Uterus (tissue), 3 donors: ENCODE measurements at regions not wholly inside any gene's neighbourhood (a gene's known extent, or its start where the extent isn't known, plus 50 kb on each side); places are given as distances from the start of the nearest gene placed in this dataset.

Experiments used
- DNase-seq, 2 donors: peaks; one replicate each; pipeline ENCODE4 v3.0.0-alpha.2; 2019 to 2020
- H3K27ac ChIP-seq, 2 donors: fragments of 200-600 bp; sonication (generic); 1 replicate in 1 of 2; 2 replicates in 1 of 2; pipeline ENCODE4 v1.5.1; 2016 to 2018
- H3K27me3 ChIP-seq, 2 donors: fragments of 200-600 bp; sonication (generic); one replicate each; pipeline ENCODE4 v1.5.1; 2018 to 2019; ENCODE audit warnings: control low read depth in 1 of 2
- H3K36me3 ChIP-seq, 2 donors: fragments of 200-600 bp; sonication (generic); one replicate each; pipeline ENCODE4 v1.5.1; 2019; ENCODE audit warnings: control low read depth in 1 of 2
- H3K4me1 ChIP-seq, 2 donors: fragments of 200-600 bp; sonication (generic); one replicate each; pipeline ENCODE4 v1.5.1; 2018 to 2019; ENCODE audit warnings: control low read depth in 1 of 2
- H3K4me3 ChIP-seq, 2 donors: fragments of 200-600 bp; sonication (generic); 1 replicate in 1 of 2; 2 replicates in 1 of 2; pipeline ENCODE4 v1.5.1; 2018 to 2019; ENCODE audit warnings: mild to moderate bottlenecking in 1 of 2
- H3K9me3 ChIP-seq, 2 donors: fragments of 200-600 bp; sonication (generic); one replicate each; pipeline ENCODE4 v1.5.1; 2019; ENCODE audit warnings: control low read depth in 1 of 2
- POLR2A ChIP-seq, 2 donors: fragments of 450-650 bp; IDR thresholded peaks; one replicate each; pipeline ENCODE4 v1.6.1; 2016; ENCODE audit warnings: antibody characterized with exemption in 2 of 2, mild to moderate bottlenecking in 1 of 2, moderate library complexity in 1 of 2
- intact Hi-C: fragments of 100-400 bp; cut with DNase I; formaldehyde crosslinking; loops from one replicate; pipeline ENCODE4 v1.15.1; 2023; ENCODE audit warnings: low total_unique reads
- TF ChIP-seq, protein P1 (sequence below), 4 experiments: fragments of 200-600 bp in 2 of 4; fragments of 450-650 bp in 2 of 4; sonication (generic) in 2 of 4; IDR thresholded peaks; one replicate each; pipeline ENCODE4 v1.5.1; 2016 to 2019; ENCODE audit warnings: antibody characterized with exemption in 4 of 4, mild to moderate bottlenecking in 2 of 4, moderate library complexity in 1 of 4
- donor health status: DM: yes; HTN: yes; CAD: no.

DNA sequence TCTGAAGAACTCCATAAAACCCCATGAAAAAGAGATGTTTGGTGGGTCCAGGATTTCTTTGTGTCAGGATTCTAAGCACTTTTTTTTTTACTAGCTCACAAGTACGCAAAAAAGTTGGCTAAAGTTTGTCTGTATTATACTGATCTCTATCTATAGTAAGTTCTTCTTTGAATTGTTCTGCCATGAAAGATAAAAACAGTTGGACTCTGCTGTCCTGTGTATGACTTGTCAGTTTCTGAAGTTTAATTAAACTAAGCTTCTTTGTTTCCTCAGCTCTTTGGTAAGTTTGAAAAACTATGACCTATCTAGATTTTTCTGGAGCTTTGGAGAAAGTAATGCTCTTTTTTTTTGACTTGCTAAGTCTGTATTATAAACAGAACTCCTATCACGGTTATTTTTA, 812.2 kb upstream of the LUZP2 start:
- DNase-seq, result no peak
- no peak for TF ChIP-seq POLR2A (IDR thresholded peaks at IDR 0.05)
- TF ChIP-seq, protein P1, sequence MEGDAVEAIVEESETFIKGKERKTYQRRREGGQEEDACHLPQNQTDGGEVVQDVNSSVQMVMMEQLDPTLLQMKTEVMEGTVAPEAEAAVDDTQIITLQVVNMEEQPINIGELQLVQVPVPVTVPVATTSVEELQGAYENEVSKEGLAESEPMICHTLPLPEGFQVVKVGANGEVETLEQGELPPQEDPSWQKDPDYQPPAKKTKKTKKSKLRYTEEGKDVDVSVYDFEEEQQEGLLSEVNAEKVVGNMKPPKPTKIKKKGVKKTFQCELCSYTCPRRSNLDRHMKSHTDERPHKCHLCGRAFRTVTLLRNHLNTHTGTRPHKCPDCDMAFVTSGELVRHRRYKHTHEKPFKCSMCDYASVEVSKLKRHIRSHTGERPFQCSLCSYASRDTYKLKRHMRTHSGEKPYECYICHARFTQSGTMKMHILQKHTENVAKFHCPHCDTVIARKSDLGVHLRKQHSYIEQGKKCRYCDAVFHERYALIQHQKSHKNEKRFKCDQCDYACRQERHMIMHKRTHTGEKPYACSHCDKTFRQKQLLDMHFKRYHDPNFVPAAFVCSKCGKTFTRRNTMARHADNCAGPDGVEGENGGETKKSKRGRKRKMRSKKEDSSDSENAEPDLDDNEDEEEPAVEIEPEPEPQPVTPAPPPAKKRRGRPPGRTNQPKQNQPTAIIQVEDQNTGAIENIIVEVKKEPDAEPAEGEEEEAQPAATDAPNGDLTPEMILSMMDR (IDR thresholded peaks at IDR 0.05), result no peak
- Histone ChIP-seq H3K36me3 (no peaks in the 10 kb centered on the region), H3K4me3 (no peak overlapping the region), H3K27ac (no peak overlapping the region), H3K9me3 (no peaks in the 10 kb centered on the region), H3K27me3 (no peaks in the 10 kb centered on the region), H3K4me1 (no peaks in the 10 kb centered on the region)
- intact Hi-C loops, result no loop called here

DNA sequence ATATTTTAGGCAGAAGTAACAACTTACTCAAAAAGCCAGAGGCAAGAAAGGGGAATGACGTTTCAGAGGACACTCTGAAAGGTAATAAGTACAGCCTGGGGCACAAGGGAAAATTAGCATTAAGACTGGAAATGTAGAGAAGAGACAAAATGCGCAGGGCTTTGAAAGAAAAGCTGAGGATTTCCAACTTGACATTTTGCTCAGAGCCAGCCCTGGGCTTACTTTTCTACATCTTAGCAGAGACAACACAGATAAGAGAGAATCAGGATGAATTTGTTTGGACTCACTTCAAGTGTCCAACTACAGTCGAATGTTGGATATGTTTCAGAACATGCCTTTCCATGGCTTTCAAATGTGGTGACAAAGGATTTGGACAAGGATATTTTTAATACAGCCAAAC, 808.9 kb upstream of the LUZP2 start:
- Histone ChIP-seq H3K36me3 (peaks cover 0 to 3% of the 10 kb centered on the region in 2 donors), H3K4me1 (no peaks in the 10 kb centered on the region), H3K9me3 (no peaks in the 10 kb centered on the region), H3K27ac (no peak overlapping the region), H3K4me3 (no peak overlapping the region), H3K27me3 (no peaks in the 10 kb centered on the region)
- intact Hi-C loops, result no loop called here
- no peak for DNase-seq
- TF ChIP-seq, protein P1 (IDR thresholded peaks at IDR 0.05), result no peak

DNA sequence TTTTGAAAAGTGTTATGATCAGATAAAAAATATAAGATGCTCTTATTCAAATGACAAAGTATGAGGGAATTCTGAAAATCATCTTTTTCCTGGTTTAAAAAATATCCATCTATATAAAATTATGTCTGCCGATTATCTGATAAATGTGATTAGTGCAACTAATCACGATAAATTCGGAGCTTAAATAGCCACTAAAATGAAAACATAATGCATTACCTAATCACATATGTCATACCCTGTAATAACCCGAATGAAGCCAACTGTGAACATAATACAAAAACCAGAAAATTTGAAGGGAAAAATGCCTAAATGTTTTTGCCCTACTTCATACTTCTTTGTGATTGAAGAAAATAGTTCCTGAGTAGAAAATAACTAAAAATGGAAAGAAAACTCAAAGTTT, 808.4 kb upstream of the LUZP2 start:
- Histone ChIP-seq H3K27ac (no peak overlapping the region), H3K27me3 (no peaks in the 10 kb centered on the region), H3K4me1 (no peaks in the 10 kb centered on the region), H3K36me3 (peaks cover 0 to 3% of the 10 kb centered on the region in 2 donors), H3K4me3 (no peak overlapping the region), H3K9me3 (no peaks in the 10 kb centered on the region)
- DNase-seq, result no peak
- intact Hi-C loops, result no loop called here
- TF ChIP-seq, protein P1 (IDR thresholded peaks at IDR 0.05), result no peak
- TF ChIP-seq POLR2A (IDR thresholded peaks at IDR 0.05), result no peak

DNA sequence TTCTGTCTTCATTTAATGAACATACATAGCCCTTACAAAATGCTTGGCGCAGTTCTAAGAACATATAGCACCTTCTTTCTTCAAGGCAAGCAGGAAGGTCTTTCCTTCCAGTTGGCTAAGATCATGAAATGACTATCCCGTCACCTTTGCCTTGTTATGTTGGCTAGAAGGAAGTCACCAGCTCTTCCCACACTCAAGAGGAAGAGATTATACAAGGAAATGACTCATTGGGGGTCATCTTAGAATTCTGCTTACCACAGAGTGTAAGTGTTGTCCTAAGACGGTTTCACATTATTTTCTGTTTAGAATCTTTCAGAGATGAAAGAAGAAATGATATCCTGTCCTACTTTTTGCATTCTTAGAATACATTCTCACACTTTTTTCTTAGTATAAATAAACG, 808.0 kb upstream of the LUZP2 start:
- Histone ChIP-seq H3K4me3 (no peak overlapping the region), H3K36me3 (peaks cover 0 to 3% of the 10 kb centered on the region in 2 donors), H3K27me3 (no peaks in the 10 kb centered on the region), H3K27ac (no peak overlapping the region), H3K9me3 (no peaks in the 10 kb centered on the region), H3K4me1 (no peaks in the 10 kb centered on the region)
- intact Hi-C loops, result no loop called here
- no peak for DNase-seq
- no peak for TF ChIP-seq POLR2A (IDR thresholded peaks at IDR 0.05)
- TF ChIP-seq, protein P1 (IDR thresholded peaks at IDR 0.05), result no peak

DNA sequence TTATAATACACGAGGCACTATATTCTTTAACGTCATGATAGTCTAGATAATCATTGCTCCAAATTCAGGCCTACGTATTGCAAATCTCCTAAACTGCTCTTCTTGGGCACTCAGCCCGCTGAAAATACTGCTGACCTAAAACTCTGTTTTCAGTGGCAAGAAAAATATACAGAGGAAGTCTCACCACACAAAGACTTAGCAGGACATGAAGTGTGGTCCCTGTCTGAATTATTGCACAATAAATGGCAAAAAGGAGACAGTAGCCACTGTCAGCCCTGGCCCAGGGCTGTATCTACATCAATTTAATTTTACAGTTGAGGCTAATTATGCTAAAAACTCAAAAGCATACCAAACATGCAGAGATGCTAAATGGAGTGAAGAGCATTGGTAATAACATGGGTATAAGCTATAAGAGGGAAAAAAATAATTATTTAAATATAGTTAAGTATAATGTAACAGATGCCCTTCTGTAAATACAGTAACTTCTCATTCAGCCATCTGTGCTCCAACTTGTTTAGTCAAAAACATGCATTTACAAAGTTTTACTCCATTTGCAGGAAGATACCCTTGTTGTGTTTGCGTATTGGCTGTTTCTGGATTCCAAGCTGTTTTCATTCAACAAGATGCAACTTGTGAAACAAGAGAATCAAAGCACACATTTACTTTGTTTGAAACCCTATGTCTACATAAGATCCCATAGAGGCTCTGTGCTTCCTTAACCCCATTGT, 800.0 kb upstream of the LUZP2 start:
- intact Hi-C loops, result no loop called here
- H3K9me3 ChIP-seq, result no peaks in the 10 kb centered on the region
- H3K4me1 ChIP-seq, result no peaks in the 10 kb centered on the region
- no peak overlapping the region for H3K4me3 ChIP-seq
- H3K27ac ChIP-seq, result no peak overlapping the region
- H3K36me3 ChIP-seq, result no peaks in the 10 kb centered on the region
- no peak for TF ChIP-seq POLR2A (IDR thresholded peaks at IDR 0.05)
- TF ChIP-seq, protein P1 (IDR thresholded peaks at IDR 0.05), result no peak
- DNase-seq, result no peak
- H3K27me3 ChIP-seq, result no peaks in the 10 kb centered on the region
